Activated naive CD8-positive, alpha-beta T cell treated with anti-CD3 and anti-CD28 coated beads, Interleukin-2, amount 50 U/mL, for 24 hours (primary cell): ENCODE measurements at regions not wholly inside any gene's neighbourhood (a gene's known extent, or its start where the extent isn't known, plus 50 kb on each side); places are given as distances from the start of the nearest gene placed in this dataset.

Experiments used
- ATAC-seq: fragments of 150-1000 bp; cut with Tn5 transposase; one replicate; pipeline ENCODE4 v1.10.0; 2021
- DNase-seq: peaks from one replicate; pipeline ENCODE4 v3.0.0; 2021
- H3K27ac Mint-ChIP-seq: one replicate; pipeline ENCODE4 v1.8.0; 2021; ENCODE audit warnings: mild to moderate bottlenecking, mixed read lengths
- H3K27me3 Mint-ChIP-seq: one replicate; pipeline ENCODE4 v1.8.0; 2021; ENCODE audit warnings: mixed read lengths
- H3K36me3 Mint-ChIP-seq: one replicate; pipeline ENCODE4 v1.8.0; 2021; ENCODE audit warnings: low read depth, mixed read lengths
- H3K4me1 Mint-ChIP-seq: one replicate; pipeline ENCODE4 v1.8.0; 2021; ENCODE audit warnings: mixed read lengths
- H3K4me3 Mint-ChIP-seq: one replicate; pipeline ENCODE4 v1.8.0; 2021; ENCODE audit warnings: mild to moderate bottlenecking, moderate library complexity, mixed read lengths
- H3K9me3 Mint-ChIP-seq: one replicate; pipeline ENCODE4 v1.8.0; 2021; ENCODE audit warnings: mixed read lengths

- no peak for DNase-seq
- Mint-ChIP-seq H3K27ac (no peak overlapping the region), H3K4me3 (no peak overlapping the region), H3K9me3 (no peaks in the 10 kb centered on the region), H3K4me1 (peaks cover 2% of the 10 kb centered on the region), H3K36me3 (no peaks in the 10 kb centered on the region), H3K27me3 (no peaks in the 10 kb centered on the region)
- no peak for ATAC-seq
Measured at GRCh38 chr6:119612911-119613381, 263.4 kb upstream of the MAN1A1 start.

- ATAC-seq: no peak
- H3K27me3 Mint-ChIP-seq: no peaks in the 10 kb centered on the region
- H3K9me3 Mint-ChIP-seq: no peaks in the 10 kb centered on the region
- H3K36me3 Mint-ChIP-seq: no peaks in the 10 kb centered on the region
- peaks cover 2% of the 10 kb centered on the region for H3K4me1 Mint-ChIP-seq
- H3K4me3 Mint-ChIP-seq: no peak overlapping the region
- no peak overlapping the region for H3K27ac Mint-ChIP-seq
- no peak for DNase-seq
Measured at GRCh38 chr6:119612176-119612891, 262.8 kb upstream of the MAN1A1 start.

- Mint-ChIP-seq H3K27me3 (no peaks in the 10 kb centered on the region), H3K9me3 (no peaks in the 10 kb centered on the region), H3K4me1 (peaks cover 2% of the 10 kb centered on the region), H3K36me3 (no peaks in the 10 kb centered on the region), H3K4me3 (no peak overlapping the region), H3K27ac (no peak overlapping the region)
- no peak for ATAC-seq
- no peak for DNase-seq
Measured at GRCh38 chr6:119610754-119611153, 261.2 kb upstream of the MAN1A1 start.

- ATAC-seq: no peak
- no peak overlapping the region for H3K27ac Mint-ChIP-seq
- H3K27me3 Mint-ChIP-seq: no peaks in the 10 kb centered on the region
- no peaks in the 10 kb centered on the region for H3K9me3 Mint-ChIP-seq
- no peak overlapping the region for H3K4me3 Mint-ChIP-seq
- no peaks in the 10 kb centered on the region for H3K36me3 Mint-ChIP-seq
- no peak for DNase-seq
- H3K4me1 Mint-ChIP-seq: peaks cover 2% of the 10 kb centered on the region
Measured at GRCh38 chr6:119610265-119610664, 260.7 kb upstream of the MAN1A1 start.

GRCh38 chr6:119609865-119610264, 260.3 kb upstream of the MAN1A1 start:
- Mint-ChIP-seq H3K27ac (no peak overlapping the region), H3K4me3 (no peak overlapping the region), H3K36me3 (no peaks in the 10 kb centered on the region), H3K27me3 (no peaks in the 10 kb centered on the region), H3K4me1 (peaks cover 2% of the 10 kb centered on the region), H3K9me3 (no peaks in the 10 kb centered on the region)
- no peak for ATAC-seq
- no peak for DNase-seq

- H3K36me3 Mint-ChIP-seq: no peaks in the 10 kb centered on the region
Measured at GRCh38 chr6:119608994-119609393, 259.4 kb upstream of the MAN1A1 start.

GRCh38 chr6:119604124-119604523, 254.6 kb upstream of the MAN1A1 start:
- DNase-seq (no peak), ATAC-seq (no peak)
- Mint-ChIP-seq H3K36me3 (no peaks in the 10 kb centered on the region), H3K27me3 (no peaks in the 10 kb centered on the region), H3K9me3 (no peaks in the 10 kb centered on the region), H3K27ac (no peak overlapping the region), H3K4me1 (no peaks in the 10 kb centered on the region), H3K4me3 (no peak overlapping the region)

More at GRCh38 chr6:119608994-119609393, 259.4 kb upstream of the MAN1A1 start:
- Mint-ChIP-seq H3K4me1 (peaks cover 2% of the 10 kb centered on the region), H3K27me3 (no peaks in the 10 kb centered on the region), H3K27ac (no peak overlapping the region), H3K4me3 (no peak overlapping the region), H3K9me3 (no peaks in the 10 kb centered on the region)
- DNase-seq (no peak), ATAC-seq (no peak)

GRCh38 chr6:119603501-119603900, 253.9 kb upstream of the MAN1A1 start:
- Mint-ChIP-seq H3K9me3 (no peaks in the 10 kb centered on the region), H3K36me3 (no peaks in the 10 kb centered on the region), H3K4me3 (no peak overlapping the region), H3K4me1 (no peaks in the 10 kb centered on the region), H3K27ac (no peak overlapping the region), H3K27me3 (no peaks in the 10 kb centered on the region)
- ATAC-seq (no peak), DNase-seq (no peak)

GRCh38 chr6:119602215-119603178, 252.9 kb upstream of the MAN1A1 start:
- no peaks in the 10 kb centered on the region for H3K4me1 Mint-ChIP-seq
- no peaks in the 10 kb centered on the region for H3K36me3 Mint-ChIP-seq
- H3K27me3 Mint-ChIP-seq: no peaks in the 10 kb centered on the region
- no peak overlapping the region for H3K27ac Mint-ChIP-seq
- DNase-seq (no peak), ATAC-seq (no peak)
- no peak overlapping the region for H3K4me3 Mint-ChIP-seq
- H3K9me3 Mint-ChIP-seq: no peaks in the 10 kb centered on the region

- ATAC-seq: no peak
- H3K9me3 Mint-ChIP-seq: no peaks in the 10 kb centered on the region
Measured at GRCh38 chr6:119598883-119599282, 249.3 kb upstream of the MAN1A1 start.

GRCh38 chr6:119594907-119595306, 245.3 kb upstream of the MAN1A1 start:
- H3K4me1 Mint-ChIP-seq: no peaks in the 10 kb centered on the region
- H3K9me3 Mint-ChIP-seq: no peaks in the 10 kb centered on the region
- DNase-seq (no peak), ATAC-seq (no peak)
- H3K4me3 Mint-ChIP-seq: no peak overlapping the region
- no peak overlapping the region for H3K27ac Mint-ChIP-seq
- no peaks in the 10 kb centered on the region for H3K36me3 Mint-ChIP-seq
- no peaks in the 10 kb centered on the region for H3K27me3 Mint-ChIP-seq

More at GRCh38 chr6:119598883-119599282, 249.3 kb upstream of the MAN1A1 start:
- Mint-ChIP-seq H3K4me1 (no peaks in the 10 kb centered on the region), H3K27ac (no peak overlapping the region), H3K4me3 (no peak overlapping the region), H3K36me3 (no peaks in the 10 kb centered on the region), H3K27me3 (no peaks in the 10 kb centered on the region)
- no peak for DNase-seq

- H3K27ac Mint-ChIP-seq: no peak overlapping the region
- no peaks in the 10 kb centered on the region for H3K36me3 Mint-ChIP-seq
- H3K27me3 Mint-ChIP-seq: no peaks in the 10 kb centered on the region
- no peaks in the 10 kb centered on the region for H3K4me1 Mint-ChIP-seq
- DNase-seq (no peak), ATAC-seq (no peak)
- no peak overlapping the region for H3K4me3 Mint-ChIP-seq
- H3K9me3 Mint-ChIP-seq: no peaks in the 10 kb centered on the region
Measured at GRCh38 chr6:119591235-119591634, 241.7 kb upstream of the MAN1A1 start.

GRCh38 chr6:119590066-119590465, 240.5 kb upstream of the MAN1A1 start:
- Mint-ChIP-seq H3K36me3 (no peaks in the 10 kb centered on the region), H3K4me1 (no peaks in the 10 kb centered on the region), H3K27me3 (no peaks in the 10 kb centered on the region), H3K4me3 (no peak overlapping the region), H3K27ac (no peak overlapping the region), H3K9me3 (no peaks in the 10 kb centered on the region)
- no peak for DNase-seq
- no peak for ATAC-seq

GRCh38 chr6:119587537-119587936, 238.0 kb upstream of the MAN1A1 start:
- Mint-ChIP-seq H3K36me3 (no peaks in the 10 kb centered on the region), H3K9me3 (no peaks in the 10 kb centered on the region), H3K4me3 (no peak overlapping the region), H3K4me1 (no peaks in the 10 kb centered on the region), H3K27me3 (no peaks in the 10 kb centered on the region), H3K27ac (no peak overlapping the region)
- ATAC-seq (no peak), DNase-seq (no peak)
